ENCODE measurements at regions not wholly inside any gene's neighbourhood (a gene's known extent, or its start where the extent isn't known, plus 50 kb on each side); places are given as distances from the start of the nearest gene placed in this dataset.

DNA sequence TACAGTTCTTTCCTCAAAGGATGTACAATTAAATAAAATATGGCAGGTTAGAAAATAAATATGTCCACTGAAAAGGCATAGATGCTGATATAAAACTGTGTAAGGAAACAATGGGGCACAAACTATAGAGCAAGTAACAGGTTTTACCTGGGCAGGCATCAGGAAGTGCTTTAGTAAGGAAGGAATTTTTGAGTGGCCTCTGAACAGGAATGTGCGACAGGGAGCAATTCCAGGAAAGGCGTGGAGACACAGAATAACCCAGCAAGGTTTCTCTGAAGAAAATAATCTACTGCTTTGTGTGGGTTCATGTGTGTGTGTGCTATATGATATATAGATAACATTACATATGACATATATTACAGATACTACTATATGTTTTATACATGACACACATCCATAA, 128.4 kb downstream of the RGS21 start:
- Histone ChIP-seq H3K27ac (no peak overlapping the region), H3K27me3 (no peaks in the 10 kb centered on the region), H3K4me3 (no peak overlapping the region), H3K4me1 (no peaks in the 10 kb centered on the region), H3K9me3 (no peaks in the 10 kb centered on the region), H3K36me3 (no peaks in the 10 kb centered on the region)
- DNase-seq: no peak
- intact Hi-C loops (cut with DNase I; ENCODE audit: low total_unique reads): no loop called here
- in situ Hi-C loops (cut with MboI; ENCODE audit: low pct_ligation_motif_present in 1 of 4, low pct_unique_long_range_greater_than_20kb in 1 of 4, low sequenced_read_pairs in 3 of 4): no loop called here
- TF ChIP-seq CTCF (IDR thresholded peaks at IDR 0.05) (no peak), EP300 (IDR thresholded peaks at IDR 0.05; ENCODE audit: low read depth) (no peak), POLR2A (IDR thresholded peaks at IDR 0.05) (no peak), POLR2AphosphoS5 (IDR thresholded peaks at IDR 0.05) (no peak)
- WGBS, 2 donors (ENCODE audit: low coverage in 1 of 2): 69 to 79% methylated on average over 2 of the region's 2 CpGs

DNA sequence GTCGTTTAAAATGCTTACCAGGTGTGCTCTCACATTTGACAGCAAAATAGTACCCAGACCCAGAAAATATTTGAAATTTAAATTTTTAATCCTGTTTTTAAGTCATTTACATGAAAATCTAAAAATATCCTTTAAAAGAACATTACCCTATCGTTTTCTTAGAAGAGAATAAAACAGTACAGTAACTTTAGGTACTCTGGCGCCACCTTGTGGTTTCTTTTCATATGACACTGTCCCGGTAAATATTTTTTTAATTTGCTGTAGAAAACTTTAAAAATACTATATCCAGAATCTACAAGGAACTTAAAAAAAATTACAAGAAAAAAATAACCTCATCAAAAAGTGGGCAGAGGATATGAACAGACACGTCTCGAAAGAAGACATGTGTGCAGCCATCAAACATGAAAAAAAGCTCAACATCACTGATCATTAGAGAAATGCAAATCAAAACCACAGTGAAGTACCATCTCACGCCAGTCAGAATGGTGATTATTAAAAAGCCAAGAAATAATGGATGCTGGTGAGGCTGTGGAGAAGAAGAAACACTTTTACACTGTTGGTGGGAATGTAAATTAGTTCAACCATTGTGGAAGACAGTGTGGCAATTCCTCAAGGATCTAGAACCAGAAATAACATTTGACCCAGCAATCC, 129.2 kb downstream of the RGS21 start:
- no peak overlapping the region for H3K4me3 ChIP-seq
- no peaks in the 10 kb centered on the region for H3K4me1 ChIP-seq
- DNase-seq: peak; percentile 38
- intact Hi-C loops (cut with DNase I; ENCODE audit: low total_unique reads) (no loop called here), in situ Hi-C loops (cut with MboI; ENCODE audit: low pct_ligation_motif_present in 1 of 4, low pct_unique_long_range_greater_than_20kb in 1 of 4, low sequenced_read_pairs in 3 of 4) (no loop called here)
- no peak for TF ChIP-seq POLR2AphosphoS5 (IDR thresholded peaks at IDR 0.05)
- no peak for TF ChIP-seq POLR2A (IDR thresholded peaks at IDR 0.05)
- no peak for TF ChIP-seq EP300 (IDR thresholded peaks at IDR 0.05; ENCODE audit: low read depth)
- TF ChIP-seq CTCF (IDR thresholded peaks at IDR 0.05): peak; percentile 77 to 96 (median 93)
- no peaks in the 10 kb centered on the region for H3K36me3 ChIP-seq
- 10 to 15% methylated on average over 7 of the region's 7 CpGs for WGBS, 2 donors (ENCODE audit: low coverage in 1 of 2)
- no peak overlapping the region for H3K27ac ChIP-seq
- H3K27me3 ChIP-seq: no peaks in the 10 kb centered on the region
- H3K9me3 ChIP-seq: no peaks in the 10 kb centered on the region

GRCh38 chr1:192448026-192448578, 127.5 kb upstream of the RGS1 start:
- Histone ChIP-seq H3K4me1 (no peaks in the 10 kb centered on the region), H3K9me3 (no peaks in the 10 kb centered on the region), H3K36me3 (no peaks in the 10 kb centered on the region), H3K4me3 (no peak overlapping the region), H3K27ac (no peak overlapping the region), H3K27me3 (no peaks in the 10 kb centered on the region)
- no peak for TF ChIP-seq POLR2A (IDR thresholded peaks at IDR 0.05)
- TF ChIP-seq POLR2AphosphoS5 (IDR thresholded peaks at IDR 0.05): no peak
- no peak for TF ChIP-seq CTCF (IDR thresholded peaks at IDR 0.05)
- TF ChIP-seq EP300 (IDR thresholded peaks at IDR 0.05; ENCODE audit: low read depth): no peak
- no peak for DNase-seq
- in situ Hi-C loops (cut with MboI; ENCODE audit: low pct_ligation_motif_present in 1 of 4, low pct_unique_long_range_greater_than_20kb in 1 of 4, low sequenced_read_pairs in 3 of 4): no loop called here
- intact Hi-C loops (cut with DNase I; ENCODE audit: low total_unique reads): no loop called here

DNA sequence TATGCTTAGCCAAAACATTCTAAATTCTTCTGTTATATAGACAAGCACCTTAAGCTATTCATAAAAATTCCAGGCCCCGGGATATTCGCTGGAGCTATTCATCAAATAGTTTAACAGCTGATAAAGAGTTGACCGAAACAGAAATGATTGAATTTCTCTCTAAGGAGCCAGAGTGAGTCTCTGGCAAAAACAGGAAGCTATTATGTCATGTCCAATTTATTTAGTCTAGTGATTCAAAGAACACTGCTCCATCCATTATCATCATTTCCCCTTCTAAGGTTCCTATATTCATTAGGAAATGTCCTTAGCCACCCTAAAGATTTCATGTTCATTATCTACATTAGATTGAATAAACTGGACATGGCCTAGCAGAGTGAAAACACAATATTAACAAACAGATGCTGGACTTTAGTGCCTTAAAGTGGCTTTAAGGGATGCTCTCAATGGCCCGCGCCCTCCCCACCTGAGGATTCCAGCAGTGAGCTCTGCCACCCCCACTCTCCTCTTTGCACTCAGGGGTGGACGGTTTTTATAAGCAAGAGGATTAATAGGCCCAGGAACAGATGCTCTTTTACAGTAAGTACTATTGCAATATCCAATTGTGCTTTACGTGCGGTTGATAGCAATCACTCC, 122.1 kb upstream of the RGS1 start:
- Histone ChIP-seq H3K27ac (no peak overlapping the region), H3K4me3 (no peak overlapping the region), H3K4me1 (no peaks in the 10 kb centered on the region), H3K9me3 (no peaks in the 10 kb centered on the region), H3K36me3 (no peaks in the 10 kb centered on the region), H3K27me3 (no peaks in the 10 kb centered on the region)
- intact Hi-C loops (cut with DNase I; ENCODE audit: low total_unique reads): no loop called here
- in situ Hi-C loops (cut with MboI; ENCODE audit: low pct_ligation_motif_present in 1 of 4, low pct_unique_long_range_greater_than_20kb in 1 of 4, low sequenced_read_pairs in 3 of 4): loop anchor here in 3 of 4 donors (25.0 kb wide), 3 partner anchors 334 to 584 kb away; no protein-coding TSS in a partner anchor
- 77 to 87% methylated on average over 8 of the region's 8 CpGs for WGBS, 2 donors (ENCODE audit: low coverage in 1 of 2)
- TF ChIP-seq CTCF (IDR thresholded peaks at IDR 0.05) (no peak), EP300 (IDR thresholded peaks at IDR 0.05; ENCODE audit: low read depth) (no peak), POLR2AphosphoS5 (IDR thresholded peaks at IDR 0.05) (no peak), POLR2A (IDR thresholded peaks at IDR 0.05) (no peak)
- no peak for DNase-seq
